Breast epithelium (tissue), 4 donors: ENCODE measurements at regions not wholly inside any gene's neighbourhood (a gene's known extent, or its start where the extent isn't known, plus 50 kb on each side); places are given as distances from the start of the nearest gene placed in this dataset.
A peak's percentile ranks its signal among the peaks of the same experiment; 100 is the strongest.

Experiments
- DNase-seq, 2 donors: peaks; one replicate each; pipeline ENCODE4 v3.0.0-alpha.2; 2019; ENCODE audit warnings: low spot score in 2 of 2
- H3K27ac ChIP-seq, 2 donors: fragments of 200-600 bp; sonication (generic) in 1 of 2; one replicate each; pipeline ENCODE4 v1.5.1; 2016 to 2019; ENCODE audit warnings: mild to moderate bottlenecking in 1 of 2
- H3K27me3 ChIP-seq, 2 donors: fragments of 200-600 bp; sonication (generic) in 1 of 2; one replicate each; pipeline versions ENCODE4 v1.5.1 to v1.6.0; 2017 to 2019; ENCODE audit warnings: control low read depth in 1 of 2, mild to moderate bottlenecking in 1 of 2
- H3K36me3 ChIP-seq: fragments of 200-600 bp; one replicate; pipeline ENCODE4 v1.5.1; 2019
- H3K4me1 ChIP-seq, 2 donors: fragments of 200-600 bp; sonication (generic); one replicate each; pipeline ENCODE4 v1.5.1; 2016 to 2019; ENCODE audit warnings: control low read depth in 1 of 2
- H3K4me3 ChIP-seq, 3 donors: fragments of 200-600 bp; sonication (generic); 1 replicate in 2 of 3; 2 replicates in 1 of 3; pipeline ENCODE4 v1.5.1; 2016 to 2019; ENCODE audit warnings: mild to moderate bottlenecking in 3 of 3, moderate library complexity in 2 of 3
- H3K9me3 ChIP-seq, 2 donors: fragments of 200-600 bp; sonication (generic) in 1 of 2; one replicate each; pipeline ENCODE4 v1.5.1; 2016 to 2019; ENCODE audit warnings: control low read depth in 1 of 2
- CTCF ChIP-seq, 3 donors: fragments of 450-650 bp; IDR thresholded peaks; one replicate each; pipeline ENCODE4 v1.5.1; 2016 to 2017; ENCODE audit warnings: antibody characterized with exemption in 3 of 3, mild to moderate bottlenecking in 3 of 3, moderate library complexity in 3 of 3
- POLR2A ChIP-seq: fragments of 450-650 bp; IDR thresholded peaks from one replicate; pipeline ENCODE4 v1.6.1; 2016; ENCODE audit warnings: antibody characterized with exemption, mild to moderate bottlenecking, moderate library complexity
- POLR2AphosphoS5 ChIP-seq, 3 donors: sonication (generic); formaldehyde crosslinking; IDR thresholded peaks; one replicate each; pipeline ENCODE4 v1.6.1; 2017; ENCODE audit warnings: antibody characterized with exemption in 3 of 3
- intact Hi-C: fragments of 100-400 bp; cut with DNase I; formaldehyde crosslinking; loops from one replicate; pipeline ENCODE4 v1.15.1; 2023; ENCODE audit warnings: low total_unique reads

GRCh38 chr1:55593298-55593697 is 378.1 kb upstream of the USP24 start:
- Histone ChIP-seq H3K27me3 (no peaks in the 10 kb centered on the region), H3K9me3 (no peaks in the 10 kb centered on the region), H3K36me3 (no peaks in the 10 kb centered on the region), H3K27ac (no peak overlapping the region), H3K4me3 (no peak overlapping the region), H3K4me1 (peaks cover 0 to 3% of the 10 kb centered on the region in 2 donors)
- no peak for TF ChIP-seq POLR2AphosphoS5 (IDR thresholded peaks at IDR 0.05)
- TF ChIP-seq POLR2A, result no peak
- TF ChIP-seq CTCF (IDR thresholded peaks at IDR 0.05), result no peak
- no peak for DNase-seq
- intact Hi-C loops, result no loop called here

DNA sequence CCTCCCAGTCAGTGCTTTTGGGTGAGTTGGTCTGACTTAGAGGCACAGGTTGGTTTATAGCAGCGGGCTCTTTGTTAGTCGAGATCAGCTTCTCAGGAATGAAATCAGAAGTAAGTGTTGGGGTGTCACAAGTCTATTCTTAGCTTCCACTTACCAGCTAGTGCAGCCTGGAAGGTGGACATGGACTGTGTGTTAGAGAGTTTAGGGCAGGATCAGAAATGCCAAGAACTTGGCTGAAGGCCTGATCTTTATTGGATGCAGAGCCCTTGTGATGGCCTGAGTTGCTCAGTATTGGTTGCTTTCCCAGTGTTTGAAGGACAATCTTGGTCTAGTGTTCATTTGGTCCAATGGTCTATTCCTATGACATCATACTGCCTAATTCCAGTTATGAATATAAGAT is 377.0 kb upstream of the USP24 start:
- Histone ChIP-seq H3K4me1 (peaks cover 0 to 3% of the 10 kb centered on the region in 2 donors), H3K27me3 (no peaks in the 10 kb centered on the region), H3K4me3 (no peak overlapping the region), H3K9me3 (no peaks in the 10 kb centered on the region), H3K36me3 (no peaks in the 10 kb centered on the region), H3K27ac (peak overlapping the region in 1 of 2 donors; percentile 58)
- TF ChIP-seq POLR2AphosphoS5 (IDR thresholded peaks at IDR 0.05), result no peak
- TF ChIP-seq POLR2A, result no peak
- no peak for TF ChIP-seq CTCF (IDR thresholded peaks at IDR 0.05)
- intact Hi-C loops, result no loop called here
- DNase-seq, result no peak

GRCh38 chr1:55589671-55590297 is 374.6 kb upstream of the USP24 start:
- H3K27ac ChIP-seq, result peak overlapping the region; percentile 73 to 86
- intact Hi-C loops, result no loop called here
- TF ChIP-seq POLR2AphosphoS5 (IDR thresholded peaks at IDR 0.05) (peak in 1 of 3 donors; percentile 7), CTCF (IDR thresholded peaks at IDR 0.05) (no peak), POLR2A (no peak)

GRCh38 chr1:55588309-55588708 is 373.1 kb upstream of the USP24 start:
- intact Hi-C loops, result no loop called here
- no peak for DNase-seq
- Histone ChIP-seq H3K36me3 (no peaks in the 10 kb centered on the region), H3K27ac (peak overlapping the region; percentile 73 to 86), H3K9me3 (no peaks in the 10 kb centered on the region), H3K4me3 (no peak overlapping the region), H3K27me3 (no peaks in the 10 kb centered on the region), H3K4me1 (peaks cover 0 to 3% of the 10 kb centered on the region in 2 donors)
- TF ChIP-seq POLR2A (no peak), CTCF (IDR thresholded peaks at IDR 0.05) (no peak), POLR2AphosphoS5 (IDR thresholded peaks at IDR 0.05) (no peak)

More at GRCh38 chr1:55589671-55590297, 374.6 kb upstream of the USP24 start:
- no peaks in the 10 kb centered on the region for H3K36me3 ChIP-seq
- DNase-seq, result peak in 1 of 2 donors; percentile 57
- H3K27me3 ChIP-seq, result no peaks in the 10 kb centered on the region
- H3K9me3 ChIP-seq, result no peaks in the 10 kb centered on the region
- H3K4me3 ChIP-seq, result no peak overlapping the region
- H3K4me1 ChIP-seq, result peaks cover 0 to 3% of the 10 kb centered on the region in 2 donors

DNA sequence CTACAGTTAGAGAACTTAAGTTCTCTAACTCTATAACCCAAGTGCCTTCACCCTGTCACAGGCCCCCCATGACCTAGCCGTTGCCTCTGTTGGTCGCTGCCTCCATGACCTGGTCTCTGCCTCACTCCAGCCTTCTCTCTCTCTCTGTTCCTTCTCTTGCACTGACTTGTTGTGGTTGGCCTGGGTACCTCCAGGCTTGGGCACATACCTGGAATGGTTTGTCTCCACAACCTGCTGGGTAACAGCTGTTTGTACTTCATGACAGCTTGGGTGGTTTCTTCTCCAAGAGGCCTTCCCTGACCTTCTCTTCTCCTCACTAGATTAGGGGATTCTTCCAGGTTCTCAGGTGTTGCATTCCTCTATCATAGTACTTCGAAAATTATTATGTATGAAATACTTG is 371.6 kb upstream of the USP24 start:
- DNase-seq, result no peak
- intact Hi-C loops, result no loop called here
- H3K4me1 ChIP-seq, result peaks cover 3 to 6% of the 10 kb centered on the region in 2 donors
- no peaks in the 10 kb centered on the region for H3K9me3 ChIP-seq
- H3K36me3 ChIP-seq, result no peaks in the 10 kb centered on the region
- no peak overlapping the region for H3K4me3 ChIP-seq
- peak overlapping the region; percentile 60 to 69 for H3K27ac ChIP-seq
- no peaks in the 10 kb centered on the region for H3K27me3 ChIP-seq
- TF ChIP-seq POLR2AphosphoS5 (IDR thresholded peaks at IDR 0.05) (no peak), POLR2A (no peak)
